ENCODE measurements at regions not wholly inside any gene's neighbourhood (a gene's known extent, or its start where the extent isn't known, plus 50 kb on each side); places are given as distances from the start of the nearest gene placed in this dataset.

GRCh38 chr2:104755026-104755878, 98.7 kb upstream of the POU3F3 start:
- TF ChIP-seq CTCF (IDR thresholded peaks at IDR 0.05) (no peak), POLR2A (IDR thresholded peaks at IDR 0.05) (no peak)

All from Peyer's patch (tissue), 4 donors.